MM.1S (cell line): ENCODE measurements at regions not wholly inside any gene's neighbourhood (a gene's known extent, or its start where the extent isn't known, plus 50 kb on each side); places are given as distances from the start of the nearest gene placed in this dataset.

Experiments used
- CTCF ChIP-seq: fragments of 300-600 bp; sonication (generic); IDR thresholded peaks from 2 replicates; pipeline ENCODE4 v1.5.1; 2016; ENCODE audit warnings: antibody characterized with exemption, low read length, mixed read lengths
- EZH2 ChIP-seq: fragments of 300-600 bp; sonication (generic); optimal IDR thresholded peaks from 2 replicates; pipeline ENCODE3; 2017; ENCODE audit warnings: low read depth, mild to moderate bottlenecking, antibody characterized with exemption, low read length, mixed read lengths
- EZH2phosphoT487 ChIP-seq: fragments of 300-600 bp; sonication (generic); IDR thresholded peaks from 2 replicates; pipeline ENCODE4 v1.6.1; 2018; ENCODE audit warnings: antibody characterized with exemption, low read length

- TF ChIP-seq CTCF (no peak), EZH2phosphoT487 (no peak), EZH2 (no peak)
Observed at GRCh38 chr11:129724866-129725265, 90.8 kb upstream of the TMEM45B start.
